ENCODE measurements at regions not wholly inside any gene's neighbourhood (a gene's known extent, or its start where the extent isn't known, plus 50 kb on each side); places are given as distances from the start of the nearest gene placed in this dataset.

- no peak for DNase-seq
- intact Hi-C loops (cut with DNase I, micrococcal nuclease), result no loop called here
- Histone ChIP-seq H3K9me3 (no peaks in the 10 kb centered on the region), H3K4me3 (no peak overlapping the region), H3K36me3 (ENCODE audit: low read depth) (no peaks in the 10 kb centered on the region), H3K4me1 (ENCODE audit: low read depth) (no peaks in the 10 kb centered on the region)
- no peak for ATAC-seq
- no peak for TF ChIP-seq CTCF (IDR thresholded peaks at IDR 0.05)
Observed at GRCh38 chr18:76259711-76260110, 235.3 kb downstream of the ZNF516 start.

GRCh38 chr18:76259096-76259495 lies 235.9 kb downstream of the ZNF516 start:
- no peak for TF ChIP-seq CTCF (IDR thresholded peaks at IDR 0.05)
- H3K4me3 ChIP-seq, result no peak overlapping the region
- no peak for DNase-seq
- intact Hi-C loops (cut with DNase I, micrococcal nuclease), result no loop called here
- H3K36me3 ChIP-seq (ENCODE audit: low read depth), result no peaks in the 10 kb centered on the region
- no peaks in the 10 kb centered on the region for H3K9me3 ChIP-seq
- no peaks in the 10 kb centered on the region for H3K4me1 ChIP-seq (ENCODE audit: low read depth)
- no peak for ATAC-seq

GRCh38 chr18:76258209-76258608 lies 236.8 kb downstream of the ZNF516 start:
- TF ChIP-seq CTCF (IDR thresholded peaks at IDR 0.05), result no peak
- ATAC-seq (no peak), DNase-seq (no peak)
- Histone ChIP-seq H3K9me3 (no peaks in the 10 kb centered on the region), H3K36me3 (ENCODE audit: low read depth) (no peaks in the 10 kb centered on the region), H3K4me1 (ENCODE audit: low read depth) (no peaks in the 10 kb centered on the region), H3K4me3 (no peak overlapping the region)
- intact Hi-C loops (cut with DNase I, micrococcal nuclease), result no loop called here

- DNase-seq (no peak), ATAC-seq (no peak)
- intact Hi-C loops (cut with DNase I, micrococcal nuclease), result no loop called here
- H3K36me3 ChIP-seq (ENCODE audit: low read depth), result no peaks in the 10 kb centered on the region
- no peaks in the 10 kb centered on the region for H3K9me3 ChIP-seq
- no peak overlapping the region for H3K4me3 ChIP-seq
- TF ChIP-seq CTCF (IDR thresholded peaks at IDR 0.05), result no peak
- H3K4me1 ChIP-seq (ENCODE audit: low read depth), result no peaks in the 10 kb centered on the region
Observed at GRCh38 chr18:76255070-76255683, 239.9 kb downstream of the ZNF516 start.

GRCh38 chr18:76252880-76253279 lies 242.2 kb downstream of the ZNF516 start:
- H3K36me3 ChIP-seq (ENCODE audit: low read depth), result no peaks in the 10 kb centered on the region
- DNase-seq (no peak), ATAC-seq (no peak)
- intact Hi-C loops (cut with DNase I, micrococcal nuclease), result no loop called here
- no peak overlapping the region for H3K4me3 ChIP-seq
- TF ChIP-seq CTCF (IDR thresholded peaks at IDR 0.05), result no peak
- no peaks in the 10 kb centered on the region for H3K9me3 ChIP-seq
- H3K4me1 ChIP-seq (ENCODE audit: low read depth), result no peaks in the 10 kb centered on the region

- H3K36me3 ChIP-seq (ENCODE audit: low read depth), result no peaks in the 10 kb centered on the region
- DNase-seq, result no peak
- TF ChIP-seq CTCF (IDR thresholded peaks at IDR 0.05), result no peak
- no peak overlapping the region for H3K4me3 ChIP-seq
- no peak for ATAC-seq
- no peaks in the 10 kb centered on the region for H3K4me1 ChIP-seq (ENCODE audit: low read depth)
- H3K9me3 ChIP-seq, result no peaks in the 10 kb centered on the region
- intact Hi-C loops (cut with DNase I, micrococcal nuclease), result no loop called here
Observed at GRCh38 chr18:76252139-76252538, 242.9 kb downstream of the ZNF516 start.
